GM23248 (cell line): ENCODE measurements at regions not wholly inside any gene's neighbourhood (a gene's known extent, or its start where the extent isn't known, plus 50 kb on each side); places are given as distances from the start of the nearest gene placed in this dataset.

Experiments used
- EZH2 ChIP-seq: fragments of 200-600 bp; sonication (generic); IDR thresholded peaks from 2 replicates; pipeline ENCODE4 v1.6.1; 2018; ENCODE audit warnings: antibody characterized with exemption, mild to moderate bottlenecking; ENCODE audit not compliant: insufficient read depth, poor library complexity, severe bottlenecking
- EZH2phosphoT487 ChIP-seq: fragments of 200-600 bp; sonication (generic); IDR thresholded peaks from 2 replicates; pipeline ENCODE4 v1.6.1; 2018; ENCODE audit warnings: antibody characterized with exemption, moderate library complexity, mild to moderate bottlenecking, low read depth; ENCODE audit not compliant: insufficient read depth

- TF ChIP-seq EZH2phosphoT487 (no peak), EZH2 (no peak)
Measured at GRCh38 chr4:96955226-96955625, 1115.3 kb downstream of the PDHA2 start.
